ENCODE measurements at regions not wholly inside any gene's neighbourhood (a gene's known extent, or its start where the extent isn't known, plus 50 kb on each side); places are given as distances from the start of the nearest gene placed in this dataset.

DNA sequence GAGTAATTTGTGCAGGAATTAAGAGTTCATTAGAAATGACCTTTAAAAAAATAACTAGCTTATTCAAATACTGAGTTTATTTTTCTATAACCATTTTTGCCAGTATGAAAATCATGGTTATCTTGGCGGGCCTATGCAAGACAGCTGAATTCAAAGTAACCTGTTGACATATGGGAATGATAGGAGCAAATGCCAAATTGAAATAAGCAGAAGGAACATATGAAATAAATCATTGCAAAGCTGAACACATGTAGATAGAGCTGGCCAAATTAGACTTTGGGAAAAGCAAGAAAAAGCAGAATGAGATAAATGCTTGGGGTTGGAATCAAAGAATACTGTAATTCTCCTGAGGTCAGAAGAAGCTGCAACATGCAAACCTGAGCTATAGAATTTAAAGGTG is 372.5 kb downstream of the ADAMTS20 start:
- no peak for DNase-seq (ENCODE audit: low spot score)

- DNase-seq (ENCODE audit: low spot score) = no peak
Measured at GRCh38 chr12:43177276-43177675, 374.7 kb downstream of the ADAMTS20 start.

GRCh38 chr12:43169115-43169681 is 382.8 kb downstream of the ADAMTS20 start:
- no peak for DNase-seq (ENCODE audit: low spot score)

GRCh38 chr12:43167691-43168090 is 384.3 kb downstream of the ADAMTS20 start:
- no peak for DNase-seq (ENCODE audit: low spot score)

DNA sequence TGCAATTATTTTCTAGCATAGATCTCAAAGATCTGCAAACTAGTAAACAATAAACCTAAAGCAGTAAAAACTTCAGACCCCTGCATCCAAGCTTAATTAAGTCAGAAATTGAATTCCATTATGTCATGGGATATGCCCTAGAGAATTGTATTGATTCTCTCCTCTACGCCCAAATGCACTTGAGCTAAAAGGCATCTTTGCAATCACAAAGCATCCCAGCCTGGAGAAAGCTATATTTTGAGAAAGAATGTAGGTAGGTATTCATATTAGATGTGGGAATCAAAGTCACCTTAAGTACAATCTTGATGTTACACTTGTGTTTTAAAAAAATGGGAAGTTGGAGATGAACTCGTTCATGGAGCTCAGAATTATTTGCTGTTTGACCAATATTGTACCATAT is 386.7 kb downstream of the ADAMTS20 start:
- DNase-seq (ENCODE audit: low spot score) = no peak

GRCh38 chr12:43162138-43162537 is 389.9 kb downstream of the ADAMTS20 start:
- no peak for DNase-seq (ENCODE audit: low spot score)

DNA sequence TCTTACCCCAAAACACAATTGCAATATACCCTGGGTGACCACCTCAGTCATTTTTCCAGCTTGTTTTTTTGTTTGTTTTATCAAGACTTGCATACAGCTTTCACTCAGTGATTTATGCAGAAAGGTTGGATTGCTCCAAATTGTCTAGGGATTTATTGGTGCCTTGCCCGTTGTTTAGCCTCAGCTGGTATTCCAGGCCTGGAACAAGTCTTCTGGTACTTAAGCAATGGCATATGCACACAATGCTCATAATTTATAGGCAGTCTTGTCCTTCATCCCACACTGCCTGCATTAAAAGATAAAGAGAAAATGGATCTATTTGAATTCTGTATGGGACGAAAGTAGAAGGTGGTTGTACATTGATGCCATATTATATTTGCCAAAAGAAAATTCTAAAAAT is 392.5 kb downstream of the ADAMTS20 start:
- no peak for DNase-seq (ENCODE audit: low spot score)

DNA sequence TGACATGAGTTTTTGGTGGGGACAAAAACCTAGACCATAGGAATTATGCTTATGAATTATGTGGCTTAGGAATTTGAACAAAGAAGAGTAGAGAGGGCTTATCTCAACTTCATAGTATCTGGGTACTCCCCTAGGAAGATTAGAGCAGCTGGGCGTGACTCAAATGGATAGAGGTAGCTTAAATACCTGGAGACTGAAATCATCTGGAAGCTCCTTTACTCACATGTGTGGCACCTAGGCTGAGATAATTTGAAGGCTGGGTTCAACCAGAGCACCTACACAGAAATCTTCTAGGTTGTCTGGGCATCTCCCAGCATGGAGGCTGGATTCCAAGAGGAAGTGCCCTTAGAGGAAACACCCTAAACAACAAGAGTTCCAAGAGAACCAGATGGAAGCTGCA is 393.9 kb downstream of the ADAMTS20 start:
- DNase-seq (ENCODE audit: low spot score) = no peak

DNA sequence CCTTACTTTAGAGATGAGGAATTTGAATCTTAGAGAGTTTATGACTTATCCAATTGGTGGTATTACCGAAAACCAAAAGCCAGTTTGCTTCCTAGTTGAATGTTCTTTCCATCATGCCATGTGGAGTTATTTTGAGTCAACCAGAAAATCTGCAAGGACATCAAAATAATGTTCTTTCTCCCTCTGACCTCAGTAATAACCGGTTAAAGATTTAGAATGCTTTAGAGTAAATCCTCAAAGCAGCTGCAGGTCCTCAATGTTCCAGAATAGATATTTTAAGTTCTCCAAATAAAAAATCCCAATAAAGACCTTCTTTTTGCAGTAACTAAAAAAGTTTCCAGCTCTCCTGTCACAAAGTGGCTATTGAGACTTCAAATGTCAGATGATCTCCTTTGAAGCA is 396.6 kb downstream of the ADAMTS20 start:
- DNase-seq (ENCODE audit: low spot score) = no peak

GRCh38 chr12:43154498-43155045 is 397.4 kb downstream of the ADAMTS20 start:
- DNase-seq (ENCODE audit: low spot score) = no peak

- DNase-seq (ENCODE audit: low spot score) = no peak
Measured at GRCh38 chr12:43151441-43151981, 400.5 kb downstream of the ADAMTS20 start.

- DNase-seq (ENCODE audit: low spot score) = no peak
Measured at GRCh38 chr12:43148691-43149090, 403.3 kb downstream of the ADAMTS20 start.

DNA sequence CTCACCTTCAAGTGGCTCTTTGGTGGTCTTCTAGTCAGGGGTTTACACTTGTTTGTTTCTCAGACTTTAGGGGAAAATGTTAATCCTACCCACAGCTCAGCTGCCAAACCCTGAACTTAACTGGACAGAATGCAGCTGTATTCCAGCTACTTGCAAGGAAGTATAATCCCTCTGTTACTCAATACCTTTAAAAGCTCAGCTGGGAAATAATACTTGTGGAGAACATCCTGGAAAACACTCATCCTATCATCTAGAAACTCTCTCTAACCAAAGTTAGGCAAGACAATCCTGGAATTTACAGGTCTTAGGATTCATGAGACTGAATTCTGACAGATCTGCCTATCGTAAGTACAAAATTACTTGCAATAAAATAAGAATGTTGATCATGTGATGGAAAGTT is 404.1 kb downstream of the ADAMTS20 start:
- DNase-seq (ENCODE audit: low spot score) = no peak

- no peak for DNase-seq (ENCODE audit: low spot score)
Measured at GRCh38 chr12:43145481-43145880, 406.5 kb downstream of the ADAMTS20 start.

- no peak for DNase-seq (ENCODE audit: low spot score)
Measured at GRCh38 chr12:43143278-43143677, 408.7 kb downstream of the ADAMTS20 start.

- DNase-seq (ENCODE audit: low spot score) = no peak
Measured at GRCh38 chr12:43132291-43132690, 419.7 kb downstream of the ADAMTS20 start.

- no peak for DNase-seq (ENCODE audit: low spot score)
Measured at GRCh38 chr12:43131301-43131700, 420.7 kb downstream of the ADAMTS20 start.

GRCh38 chr12:43127886-43128549 is 424.0 kb downstream of the ADAMTS20 start:
- DNase-seq (ENCODE audit: low spot score) = no peak

DNA sequence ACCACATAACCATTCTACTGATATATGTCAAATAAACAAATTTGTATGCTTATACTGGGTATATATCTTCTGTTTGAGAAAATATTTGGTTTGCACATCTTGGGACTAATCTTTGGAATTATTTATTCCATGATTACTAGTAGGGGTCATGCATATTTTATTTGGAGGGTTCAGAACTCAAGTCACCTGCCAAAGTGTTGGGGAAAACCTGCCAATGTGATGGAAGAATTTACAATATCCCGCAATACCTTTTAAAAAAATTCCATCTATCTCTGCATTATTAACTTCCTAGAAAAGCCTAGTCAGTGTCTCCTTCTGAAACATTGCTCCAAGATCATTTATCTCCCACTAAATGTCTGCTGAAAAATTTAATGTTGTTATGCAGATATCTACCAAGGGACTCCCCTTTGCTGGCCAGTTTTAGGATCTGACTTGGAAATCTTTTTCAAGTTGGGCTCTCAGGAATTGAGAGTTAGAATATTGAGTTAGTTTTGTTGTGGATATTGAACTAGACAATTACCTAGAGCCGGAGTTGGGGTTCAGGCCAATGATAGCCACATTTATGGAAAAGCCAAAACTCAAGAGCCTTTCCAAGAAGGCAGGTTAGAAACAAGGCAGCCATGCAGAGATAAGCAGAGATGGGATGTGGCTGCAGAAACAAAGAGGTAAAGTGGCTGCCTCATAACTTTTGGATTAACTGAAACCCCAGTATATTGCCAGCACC is 425.2 kb downstream of the ADAMTS20 start:
- DNase-seq (ENCODE audit: low spot score) = no peak

- no peak for DNase-seq (ENCODE audit: low spot score)
Measured at GRCh38 chr12:43123461-43123860, 428.5 kb downstream of the ADAMTS20 start.

- no peak for DNase-seq (ENCODE audit: low spot score)
Measured at GRCh38 chr12:43120150-43120549, 431.9 kb downstream of the ADAMTS20 start.

DNA sequence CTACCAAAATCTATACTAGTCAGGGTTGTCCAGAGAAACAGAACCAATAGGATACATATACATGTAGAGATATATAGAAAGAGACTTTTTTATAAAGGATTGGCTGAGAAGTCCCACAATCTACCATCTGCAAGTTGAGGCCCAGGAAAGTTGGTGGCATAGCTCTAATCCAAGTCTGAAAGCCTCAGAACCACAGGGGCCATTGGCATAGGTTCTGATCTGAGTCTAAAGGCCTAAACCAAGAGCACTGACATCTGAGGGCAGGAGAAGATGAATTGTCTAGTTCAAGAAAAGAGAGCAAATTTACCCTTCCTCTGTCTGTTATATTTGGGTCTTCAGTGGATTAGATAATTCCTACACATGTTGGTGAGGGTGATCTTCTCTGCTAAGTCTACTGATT is 433.1 kb downstream of the ADAMTS20 start:
- DNase-seq (ENCODE audit: low spot score) = no peak

DNA sequence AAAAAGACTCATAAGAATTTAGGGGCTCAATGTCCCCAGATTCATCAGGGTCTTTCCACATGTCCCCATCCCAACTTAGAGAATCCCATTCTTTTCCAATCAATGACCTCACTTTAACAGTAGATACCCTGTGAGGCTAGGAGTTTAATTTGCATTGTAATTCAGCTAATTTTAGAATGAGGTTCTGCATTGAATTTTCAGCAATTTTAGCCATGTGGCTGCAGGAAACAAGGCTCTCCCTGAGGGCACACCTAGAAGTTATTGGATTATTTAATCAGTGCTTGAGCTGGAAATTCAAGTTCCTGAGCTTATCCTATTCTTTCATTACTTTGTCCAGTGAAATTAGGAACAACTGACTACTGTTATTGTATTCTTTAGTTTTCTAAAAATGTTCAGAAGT is 433.8 kb downstream of the ADAMTS20 start:
- DNase-seq (ENCODE audit: low spot score) = no peak
